Testis (tissue), 2 donors: ENCODE measurements at regions not wholly inside any gene's neighbourhood (a gene's known extent, or its start where the extent isn't known, plus 50 kb on each side); places are given as distances from the start of the nearest gene placed in this dataset.

ENCODE experiments used
- DNase-seq: peaks from one replicate; pipeline ENCODE4 v3.0.0-alpha.2; 2019
- H3K27ac ChIP-seq, 2 donors: fragments of 200-600 bp; sonication (generic); one replicate each; pipeline ENCODE4 v1.5.1; 2019
- H3K27me3 ChIP-seq: fragments of 200-600 bp; sonication (generic); one replicate; pipeline ENCODE4 v1.5.1; 2019
- H3K36me3 ChIP-seq: fragments of 200-600 bp; sonication (generic); one replicate; pipeline ENCODE4 v1.5.1; 2017; ENCODE audit warnings: low read depth; ENCODE audit errors: missing control alignments
- H3K4me1 ChIP-seq: fragments of 200-600 bp; sonication (generic); one replicate; pipeline ENCODE4 v1.5.1; 2019
- H3K4me3 ChIP-seq, 2 donors: fragments of 200-600 bp; sonication (generic); one replicate each; pipeline ENCODE4 v1.5.1; 2017 to 2019
- H3K9me3 ChIP-seq: fragments of 200-600 bp; sonication (generic); one replicate; pipeline ENCODE4 v1.5.1; 2017
- CTCF ChIP-seq, 3 experiments: fragments of 450-650 bp in 2 of 3; fragments of 200-600 bp in 1 of 3; sonication (generic) in 1 of 3; IDR thresholded peaks; one replicate each; pipeline ENCODE4 v1.5.1; 2016 to 2019; ENCODE audit warnings: antibody characterized with exemption in 3 of 3, mild to moderate bottlenecking in 2 of 3, moderate library complexity in 1 of 3
- POLR2A ChIP-seq: fragments of 450-650 bp; IDR thresholded peaks from one replicate; pipeline ENCODE4 v1.6.1; 2017; ENCODE audit warnings: antibody characterized with exemption, mild to moderate bottlenecking, moderate library complexity
- WGBS, 2 donors: methylation state at CpG; one replicate each; pipeline ENCODE4 v1.1.5; 2018; 5-methylcytosine and 5-hydroxymethylcytosine counted together
- intact Hi-C: fragments of 100-400 bp; cut with DNase I; formaldehyde crosslinking; loops from one replicate; pipeline ENCODE4 v1.15.1; 2023; ENCODE audit warnings: low total_unique reads

GRCh38 chr1:201612645-201613044, 73.7 kb downstream of the NAV1 start:
- no peaks in the 10 kb centered on the region for H3K9me3 ChIP-seq
- H3K27ac ChIP-seq, result no peak overlapping the region
- peaks cover 37% of the 10 kb centered on the region for H3K4me1 ChIP-seq
- no peaks in the 10 kb centered on the region for H3K36me3 ChIP-seq
- 92% methylated on average over 4 of the region's 4 CpGs for WGBS, 2 donors
- H3K27me3 ChIP-seq, result no peaks in the 10 kb centered on the region
- no peak for DNase-seq
- intact Hi-C loops, result no loop called here
- no peak overlapping the region for H3K4me3 ChIP-seq
- TF ChIP-seq CTCF (IDR thresholded peaks at IDR 0.05) (no peak), POLR2A (no peak)

GRCh38 chr1:201614262-201615015, 75.5 kb downstream of the NAV1 start:
- no peak for TF ChIP-seq CTCF (IDR thresholded peaks at IDR 0.05)
- 16 to 19% methylated on average over 18 to 22 of the region's 22 CpGs for WGBS, 2 donors
- H3K4me1 ChIP-seq, result peaks cover 22% of the 10 kb centered on the region
- intact Hi-C loops, result no loop called here
- no peak overlapping the region for H3K4me3 ChIP-seq
- H3K27me3 ChIP-seq, result no peaks in the 10 kb centered on the region
- no peaks in the 10 kb centered on the region for H3K36me3 ChIP-seq
- no peaks in the 10 kb centered on the region for H3K9me3 ChIP-seq
- DNase-seq, result peak; percentile 63
- H3K27ac ChIP-seq, result no peak overlapping the region

- H3K4me1 ChIP-seq, result peaks cover 7% of the 10 kb centered on the region
- intact Hi-C loops, result no loop called here
- no peak overlapping the region for H3K4me3 ChIP-seq
- TF ChIP-seq CTCF (IDR thresholded peaks at IDR 0.05), result no peak
- TF ChIP-seq POLR2A, result no peak
- DNase-seq, result no peak
- no peaks in the 10 kb centered on the region for H3K9me3 ChIP-seq
- H3K27me3 ChIP-seq, result no peaks in the 10 kb centered on the region
- 65 to 68% methylated on average over 3 of the region's 3 CpGs for WGBS, 2 donors
- no peak overlapping the region for H3K27ac ChIP-seq
- H3K36me3 ChIP-seq, result no peaks in the 10 kb centered on the region
These were observed 78.2 kb downstream of the NAV1 start for GRCh38 chr1:201617157-201617556.

- WGBS, 2 donors, result 75 to 92% methylated on average over 3 of the region's 3 CpGs
- Histone ChIP-seq H3K27me3 (no peaks in the 10 kb centered on the region), H3K4me1 (peaks cover 7% of the 10 kb centered on the region), H3K9me3 (no peaks in the 10 kb centered on the region), H3K27ac (no peak overlapping the region), H3K36me3 (no peaks in the 10 kb centered on the region), H3K4me3 (no peak overlapping the region)
- no peak for TF ChIP-seq POLR2A
- no peak for TF ChIP-seq CTCF (IDR thresholded peaks at IDR 0.05)
- DNase-seq, result no peak
- intact Hi-C loops, result no loop called here
These were observed 79.5 kb downstream of the NAV1 start for GRCh38 chr1:201618389-201618788.

- no peak for DNase-seq
- 84 to 88% methylated on average over 5 of the region's 5 CpGs for WGBS, 2 donors
- no peaks in the 10 kb centered on the region for H3K36me3 ChIP-seq
- intact Hi-C loops, result no loop called here
- no peaks in the 10 kb centered on the region for H3K9me3 ChIP-seq
- no peak overlapping the region for H3K27ac ChIP-seq
- no peaks in the 10 kb centered on the region for H3K27me3 ChIP-seq
- TF ChIP-seq CTCF (IDR thresholded peaks at IDR 0.05) (no peak), POLR2A (no peak)
- peaks cover 7% of the 10 kb centered on the region for H3K4me1 ChIP-seq
- no peak overlapping the region for H3K4me3 ChIP-seq
These were observed 80.0 kb downstream of the NAV1 start for GRCh38 chr1:201618905-201619304.
